ENCODE measurements at regions not wholly inside any gene's neighbourhood (a gene's known extent, or its start where the extent isn't known, plus 50 kb on each side); places are given as distances from the start of the nearest gene placed in this dataset.

DNA sequence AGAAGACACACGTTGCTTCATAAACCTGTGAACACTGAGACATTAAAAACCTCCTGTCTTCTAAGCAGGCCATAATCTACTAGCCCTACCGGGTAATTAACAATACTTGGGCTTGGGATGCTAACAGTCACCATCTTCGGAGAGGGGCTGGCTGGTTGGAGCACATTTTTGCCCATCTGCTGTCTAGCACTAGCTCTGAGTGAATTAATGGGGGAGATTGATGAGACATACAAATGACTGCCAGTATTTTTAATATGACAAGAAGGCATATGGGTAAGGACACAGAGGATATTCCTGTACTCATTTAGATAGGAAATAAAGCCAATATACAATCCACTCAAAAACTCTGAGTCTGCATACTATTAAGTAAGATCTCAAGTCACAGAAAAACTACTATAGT lies 651.6 kb upstream of the SOX11 start:
- TF ChIP-seq CTCF (IDR thresholded peaks at IDR 0.05) (no peak), POLR2A (IDR thresholded peaks at IDR 0.05) (no peak)

All from lower leg skin (tissue), 3 donors.